K562 (cell line): ENCODE measurements at regions not wholly inside any gene's neighbourhood (a gene's known extent, or its start where the extent isn't known, plus 50 kb on each side); places are given as distances from the start of the nearest gene placed in this dataset.

Experiments used
- ATAC-seq: fragments of 200-7000 bp; cut with Tn5 transposase; 3 replicates; pipeline ENCODE4 v1.9.1; 2020; ENCODE audit warnings: moderate library complexity
- BruUV-seq: library from RNA; stranded (reverse); fragments of 400-500 nt; replicated peaks from 2 replicates; lab custom pipeline; 2021; lab: Mats Ljungman, UMichigan
- CTCF ChIA-PET: fragments of 300-600 bp; formaldehyde crosslinking; extraction: SDS; loops from one replicate; lab custom pipeline; 2021; ENCODE audit warnings: low intra/inter-chr PET ratio; lab: Yijun Ruan, JAX
- POLR2A ChIA-PET: fragments of 300-600, 350-650 bp; sonication (Branson Sonifier 250); formaldehyde crosslinking; extraction: SDS; loops from one replicate; lab custom pipeline; 2021; ENCODE audit warnings: antibody characterized with exemption, inconsistent platforms; lab: Yijun Ruan, JAX
- DNase-seq, 4 experiments: peaks; one replicate each; pipeline versions ENCODE4 v3.0.0 to v3.0.0-alpha.2; 2011 to 2018; ENCODE audit warnings: low spot score in 3 of 4, mixed read lengths in 3 of 4; ENCODE audit errors: extremely low read depth in 1 of 4
- FAIRE-seq: peaks from 2 replicates; lab custom pipeline; 2011; peaks lifted over from hg19 to GRCh38; lab: Jason Lieb, UNC
- H2AFZ ChIP-seq: 2 replicates; pipeline ENCODE4 v1.6.0; 2011; ENCODE audit warnings: low read depth, low read length, control low read depth, inconsistent platforms
- H3K27ac ChIP-seq: fragments of 200-600 bp; 3 replicates; pipeline ENCODE4 v1.8.0; 2011; ENCODE audit warnings: low read depth, mild to moderate bottlenecking, control low read depth, inconsistent platforms, low read length, moderate library complexity, mixed read lengths; ENCODE audit errors: extremely low read depth
- H3K27me3 ChIP-seq, 2 experiments: fragments of 300-600 bp in 1 of 2; 2 replicates in 1 of 2; 3 replicates in 1 of 2; pipeline versions ENCODE4 v1.6.0 to v1.8.0; 2011; ENCODE audit warnings: inconsistent platforms in 2 of 2, low read length in 2 of 2, mild to moderate bottlenecking in 1 of 2, mixed read lengths in 1 of 2, moderate library complexity in 1 of 2; ENCODE audit not compliant: control insufficient read depth in 2 of 2, insufficient read depth in 2 of 2
- H3K36me3 ChIP-seq: fragments of 300-600 bp; 3 replicates; pipeline ENCODE4 v1.8.0; 2011; ENCODE audit warnings: mild to moderate bottlenecking, low read length, inconsistent platforms; ENCODE audit not compliant: control insufficient read depth, insufficient read depth
- H3K4me1 ChIP-seq, 2 experiments: fragments of 200-600 bp in 1 of 2; replicated peaks in 1 of 2; 2 replicates in 1 of 2; 3 replicates in 1 of 2; pipeline versions ENCODE4 v1.5.1 to v1.8.0; 2011; ENCODE audit warnings: inconsistent platforms in 2 of 2, low read length in 2 of 2, mild to moderate bottlenecking in 1 of 2, mixed read lengths in 1 of 2, moderate library complexity in 1 of 2; ENCODE audit not compliant: control insufficient read depth in 2 of 2, insufficient read depth in 2 of 2
- H3K4me2 ChIP-seq: 2 replicates; pipeline ENCODE4 v1.6.1; 2011; ENCODE audit warnings: low read length, control low read depth, inconsistent platforms, mixed read lengths; ENCODE audit not compliant: insufficient read depth
- H3K4me3 ChIP-seq: fragments of 200-600 bp; sonication (generic), shearing (Covaris generic); 2 replicates; pipeline ENCODE4 v1.5.1; 2016; ENCODE audit warnings: control low read depth, inconsistent platforms
- H3K79me2 ChIP-seq: fragments of 200-600 bp; 3 replicates; pipeline ENCODE4 v1.8.0; 2011; ENCODE audit warnings: low read length, inconsistent platforms; ENCODE audit not compliant: control insufficient read depth, insufficient read depth
- H3K9ac ChIP-seq, 2 experiments: 2 replicates each; pipeline versions ENCODE4 v1.6.0 to v1.6.1; 2011; ENCODE audit warnings: low read depth in 2 of 2, low read length in 2 of 2, control low read depth in 1 of 2, inconsistent platforms in 1 of 2, mild to moderate bottlenecking in 1 of 2, mixed read lengths in 1 of 2; ENCODE audit not compliant: insufficient read depth in 1 of 2
- H3K9me1 ChIP-seq: one replicate; pipeline ENCODE4 v1.6.0; 2011; ENCODE audit warnings: inconsistent platforms, mild to moderate bottlenecking, low read length, moderate library complexity; ENCODE audit not compliant: control insufficient read depth, insufficient read depth
- H3K9me3 ChIP-seq: replicated peaks from 2 replicates; pipeline ENCODE4 v1.5.1; 2011; ENCODE audit warnings: low read depth, low read length, inconsistent platforms; ENCODE audit not compliant: control insufficient read depth, insufficient read depth
- H4K20me1 ChIP-seq: replicated peaks from 2 replicates; pipeline ENCODE4 v1.6.1; 2011; ENCODE audit warnings: low read length, inconsistent platforms, mixed read lengths; ENCODE audit not compliant: control insufficient read depth, insufficient read depth
- BMI1 ChIP-seq: fragments of 150-350 bp; IDR thresholded peaks from 2 replicates; pipeline ENCODE4 v1.6.1; 2014; ENCODE audit warnings: low read length
- ELF1 ChIP-seq: fragments of 200-800 bp; sonication (Bioruptor generic); IDR thresholded peaks from 2 replicates; pipeline ENCODE4 v1.6.1; 2016; ENCODE audit warnings: missing genetic modification characterization, missing compliant biosample characterization
- GABPA ChIP-seq: fragments of 200-800 bp; sonication (Bioruptor generic); conservative IDR thresholded peaks from 2 replicates; pipeline ENCODE4 v1.6.1; 2016; ENCODE audit warnings: low read depth, missing genetic modification characterization, missing compliant biosample characterization
- HNRNPL ChIP-seq: fragments of 200-400 bp; formaldehyde crosslinking; IDR thresholded peaks from 2 replicates; pipeline ENCODE4 v1.6.1; 2017; ENCODE audit warnings: low read depth, mild to moderate bottlenecking, low read length
- PHTF2 ChIP-seq: fragments of 250-450 bp; sonication (Bioruptor Pico); IDR thresholded peaks from 2 replicates; pipeline ENCODE4 v1.5.0; 2021; ENCODE audit warnings: mild to moderate bottlenecking
- POLR2A ChIP-seq: fragments of 450-650 bp; conservative IDR thresholded peaks from 2 replicates; pipeline ENCODE4 v1.6.1; 2016
- SAP30 ChIP-seq: fragments of 200-600 bp; sonication (generic); IDR thresholded peaks from 2 replicates; pipeline ENCODE4 v1.6.1; 2012; ENCODE audit warnings: borderline replicate concordance, low read depth, mild to moderate bottlenecking, moderate library complexity, low read length, control low read depth, inconsistent platforms; ENCODE audit not compliant: insufficient read depth, poor library complexity, severe bottlenecking
- SMARCC2 ChIP-seq: fragments of 450-650 bp; IDR thresholded peaks from 2 replicates; pipeline ENCODE4 v1.6.1; 2017; ENCODE audit warnings: antibody characterized with exemption, moderate library complexity, mild to moderate bottlenecking, low read depth
- THAP12 ChIP-seq: fragments of 250-450 bp; sonication (Bioruptor Pico); IDR thresholded peaks from 2 replicates; pipeline ENCODE4 v1.9.0; 2021; ENCODE audit warnings: mild to moderate bottlenecking, inconsistent platforms
- ZNF263 ChIP-seq: sonication (generic); formaldehyde crosslinking; IDR thresholded peaks from 2 replicates; pipeline ENCODE4 v1.8.0; 2022; ENCODE audit warnings: mild to moderate bottlenecking, missing genetic modification reagents, borderline replicate concordance
- WGBS: fragments of 100-300 bp; shearing (Covaris generic); methylation state at CpG from one replicate; pipeline ENCODE4 v1.1.6; 2016; ENCODE audit warnings: low coverage, mixed read lengths; ENCODE audit not compliant: insufficient coverage; ENCODE audit errors: missing lambda C conversion rate; 5-methylcytosine and 5-hydroxymethylcytosine counted together
- in situ Hi-C: fragments of 300-500 bp; cut with MboI; formaldehyde crosslinking; loops from 4 replicates; pipeline ENCODE4 v1.15.0; 2018; ENCODE audit warnings: inconsistent platforms, mixed read lengths
- intact Hi-C: fragments of 100-400 bp; cut with micrococcal nuclease; formaldehyde crosslinking; loops from 2 replicates; pipeline ENCODE4 v1.14.2; 2022
- TF ChIP-seq, protein P1 (sequence below): fragments of 250-450 bp; sonication (Bioruptor Pico); IDR thresholded peaks from 2 replicates; pipeline ENCODE4 v1.5.0; 2021

GRCh38 chr10:36281831-36282331 is 639.8 kb upstream of the FZD8 start:
- FAIRE-seq (no peak), ATAC-seq (no peak), DNase-seq (no peak)
- H3K79me2 ChIP-seq = no peaks in the 10 kb centered on the region
- H3K4me1 ChIP-seq = no peaks in the 10 kb centered on the region
- H3K9ac ChIP-seq = no peak overlapping the region
- no peak for TF ChIP-seq PHTF2 (CRISPR knock-in tag)
- no peak for TF ChIP-seq ELF1 (tag)
- no peak for TF ChIP-seq SMARCC2
- TF ChIP-seq GABPA (tag) = no peak
- no peak for TF ChIP-seq SAP30
- no peak for TF ChIP-seq ZNF263
- no peak for TF ChIP-seq THAP12
- TF ChIP-seq BMI1 = no peak
- TF ChIP-seq HNRNPL = no peak
- TF ChIP-seq POLR2A = no peak
- TF ChIP-seq, protein P1, sequence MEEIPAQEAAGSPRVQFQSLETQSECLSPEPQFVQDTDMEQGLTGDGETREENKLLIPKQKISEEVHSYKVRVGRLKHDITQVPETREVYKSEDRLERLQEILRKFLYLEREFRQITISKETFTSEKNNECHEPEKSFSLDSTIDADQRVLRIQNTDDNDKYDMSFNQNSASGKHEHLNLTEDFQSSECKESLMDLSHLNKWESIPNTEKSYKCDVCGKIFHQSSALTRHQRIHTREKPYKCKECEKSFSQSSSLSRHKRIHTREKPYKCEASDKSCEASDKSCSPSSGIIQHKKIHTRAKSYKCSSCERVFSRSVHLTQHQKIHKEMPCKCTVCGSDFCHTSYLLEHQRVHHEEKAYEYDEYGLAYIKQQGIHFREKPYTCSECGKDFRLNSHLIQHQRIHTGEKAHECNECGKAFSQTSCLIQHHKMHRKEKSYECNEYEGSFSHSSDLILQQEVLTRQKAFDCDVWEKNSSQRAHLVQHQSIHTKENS (CRISPR knock-in tag) = no peak
- H3K27ac ChIP-seq = no peak overlapping the region
- H3K27me3 ChIP-seq = no peaks in the 10 kb centered on the region
- ChIA-PET POLR2A (no interaction called here), CTCF (no interaction called here)
- no peaks in the 10 kb centered on the region for H3K36me3 ChIP-seq
- 0% methylated on average over 3 of the region's 3 CpGs for WGBS
- in situ Hi-C loops (no loop called here), intact Hi-C loops (no loop called here)
- no TSS peak for BruUV-seq
- no peak overlapping the region for H3K4me2 ChIP-seq
- H2AFZ ChIP-seq = no peak overlapping the region
- no peak overlapping the region for H3K4me3 ChIP-seq
- no peaks in the 10 kb centered on the region for H3K9me1 ChIP-seq
- H4K20me1 ChIP-seq = no peaks in the 10 kb centered on the region
- H3K9me3 ChIP-seq = no peaks in the 10 kb centered on the region; the same call in 1 of the 2 replicates
